Fibroblast of lung (primary cell): ENCODE measurements at regions not wholly inside any gene's neighbourhood (a gene's known extent, or its start where the extent isn't known, plus 50 kb on each side); places are given as distances from the start of the nearest gene placed in this dataset.
A peak's percentile ranks its signal among the peaks of the same experiment; 100 is the strongest.

Source experiments
- DNase-seq, 2 donors: peaks; one replicate each; pipeline versions ENCODE4 v3.0.0 to v3.0.0-alpha.2; 2010; ENCODE audit warnings: low read depth in 2 of 2
- H2AFZ ChIP-seq: 2 replicates; pipeline ENCODE4 v1.5.1; 2012; ENCODE audit warnings: low read length, control low read depth, inconsistent platforms
- H3K27ac ChIP-seq: 2 replicates; pipeline ENCODE4 v1.5.1; 2011; ENCODE audit warnings: low read length, control low read depth; ENCODE audit not compliant: insufficient read depth
- H3K27me3 ChIP-seq: 2 replicates; pipeline ENCODE4 v1.5.1; 2011; ENCODE audit warnings: mild to moderate bottlenecking, low read length; ENCODE audit not compliant: control insufficient read depth, insufficient read depth
- H3K36me3 ChIP-seq: 2 replicates; pipeline ENCODE4 v1.5.1; 2011; ENCODE audit warnings: low read length; ENCODE audit not compliant: control insufficient read depth, insufficient read depth
- H3K4me1 ChIP-seq: 2 replicates; pipeline ENCODE4 v1.5.1; 2011; ENCODE audit warnings: low read length; ENCODE audit not compliant: control insufficient read depth, insufficient read depth; ENCODE audit errors: extremely low read depth
- H3K4me2 ChIP-seq: 2 replicates; pipeline ENCODE4 v1.5.1; 2011; ENCODE audit warnings: low read length, control low read depth; ENCODE audit not compliant: insufficient read depth; ENCODE audit errors: extremely low read depth
- H3K4me3 ChIP-seq, 4 experiments: fragments of 200-600 bp in 1 of 4; sonication (generic) in 1 of 4; replicated peaks in 1 of 4; 2 replicates each; pipeline ENCODE4 v1.5.1; 2011 to 2016; ENCODE audit warnings: low read length in 4 of 4, low read depth in 3 of 4, mild to moderate bottlenecking in 3 of 4, control low read depth in 2 of 4, inconsistent platforms in 1 of 4, mixed read lengths in 1 of 4; ENCODE audit not compliant: insufficient read depth in 1 of 4; ENCODE audit errors: control extremely low read depth in 1 of 4
- H3K79me2 ChIP-seq: 2 replicates; pipeline ENCODE4 v1.5.1; 2012; ENCODE audit warnings: mild to moderate bottlenecking, low read length, inconsistent platforms; ENCODE audit not compliant: control insufficient read depth, insufficient read depth
- H3K9ac ChIP-seq: 2 replicates; pipeline ENCODE4 v1.5.1; 2011; ENCODE audit warnings: mild to moderate bottlenecking, low read length, control low read depth; ENCODE audit not compliant: insufficient read depth
- H3K9me3 ChIP-seq: 2 replicates; pipeline ENCODE4 v1.5.1; 2012; ENCODE audit warnings: low read depth, low read length; ENCODE audit not compliant: control insufficient read depth, insufficient read depth
- H4K20me1 ChIP-seq: 2 replicates; pipeline ENCODE4 v1.5.1; 2011; ENCODE audit warnings: low read length; ENCODE audit not compliant: control insufficient read depth, insufficient read depth; ENCODE audit errors: extremely low read depth
- CTCF ChIP-seq, 2 donors: IDR thresholded peaks in 1 of 2; conservative IDR thresholded peaks in 1 of 2; 1 replicate in 1 of 2; 2 replicates in 1 of 2; pipeline ENCODE4 v1.5.1; 2011 to 2012; ENCODE audit warnings: low read length in 2 of 2, control low read depth in 1 of 2, inconsistent platforms in 1 of 2, low read depth in 1 of 2, mild to moderate bottlenecking in 1 of 2
- EZH2 ChIP-seq: IDR thresholded peaks from 2 replicates; pipeline ENCODE4 v1.5.1; 2012; ENCODE audit warnings: low read length, control low read depth, mild to moderate bottlenecking; ENCODE audit errors: missing control alignments

DNA sequence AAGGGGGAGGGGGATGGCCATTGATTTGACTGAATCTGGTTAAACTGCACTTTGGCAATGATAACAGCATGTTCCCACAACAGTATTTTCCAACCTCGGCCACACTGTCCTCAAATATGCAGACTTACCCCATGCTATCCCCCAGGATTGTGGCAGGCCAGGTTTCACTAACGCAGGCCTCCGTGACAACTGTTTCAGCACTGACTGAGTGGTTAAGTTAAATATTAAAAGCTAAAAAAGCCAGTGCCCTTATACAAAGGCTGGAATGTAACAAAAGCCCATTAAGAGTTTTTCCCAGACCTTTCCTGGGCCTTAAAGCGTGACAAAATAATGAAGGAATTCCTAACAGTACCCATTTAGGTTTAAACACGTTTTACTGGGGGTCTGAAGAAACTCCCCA lies 202.9 kb downstream of the USP25 start:
- no peaks in the 10 kb centered on the region for H3K4me1 ChIP-seq
- no peak for TF ChIP-seq CTCF (conservative IDR thresholded peaks at IDR 0.05 in 1 of 2, IDR thresholded peaks at IDR 0.05 in 1 of 2; ENCODE audit: low read depth in 1 of 2, low read length in 2 of 2)
- TF ChIP-seq EZH2, result no peak
- no peaks in the 10 kb centered on the region for H3K27me3 ChIP-seq
- no peaks in the 10 kb centered on the region for H3K9me3 ChIP-seq
- DNase-seq, result peak in 1 of 2 donors; percentile 54
- no peak overlapping the region for H3K4me2 ChIP-seq
- H3K36me3 ChIP-seq, result no peaks in the 10 kb centered on the region
- no peaks in the 10 kb centered on the region for H4K20me1 ChIP-seq
- H3K79me2 ChIP-seq, result no peaks in the 10 kb centered on the region
- no peak overlapping the region for H2AFZ ChIP-seq
- no peak overlapping the region for H3K4me3 ChIP-seq
- H3K27ac ChIP-seq, result no peak overlapping the region
- no peak overlapping the region for H3K9ac ChIP-seq

DNA sequence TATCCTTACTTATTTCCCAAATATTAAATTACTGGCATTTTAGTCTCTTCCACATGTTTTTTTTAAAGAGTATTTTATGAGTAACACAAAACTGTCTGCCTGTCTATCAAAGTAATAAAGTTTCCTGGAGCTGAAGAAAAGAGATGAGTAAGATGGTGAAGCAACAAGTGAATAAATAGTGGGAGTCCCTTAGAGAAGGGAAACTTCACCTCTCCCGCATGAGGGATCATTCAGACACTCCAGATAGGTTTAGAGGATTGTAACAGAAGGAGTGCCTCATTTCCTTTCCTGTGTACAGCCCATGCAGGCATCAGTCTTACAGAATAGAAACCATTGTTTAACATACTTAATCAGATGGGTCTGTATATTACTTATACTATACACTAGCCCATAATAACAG lies 205.7 kb downstream of the USP25 start:
- no peaks in the 10 kb centered on the region for H3K27me3 ChIP-seq
- H3K9me3 ChIP-seq, result no peaks in the 10 kb centered on the region
- TF ChIP-seq CTCF (conservative IDR thresholded peaks at IDR 0.05 in 1 of 2, IDR thresholded peaks at IDR 0.05 in 1 of 2; ENCODE audit: low read depth in 1 of 2, low read length in 2 of 2) (no peak), EZH2 (no peak)
- no peaks in the 10 kb centered on the region for H3K4me1 ChIP-seq
- no peaks in the 10 kb centered on the region for H3K79me2 ChIP-seq
- no peak overlapping the region for H3K27ac ChIP-seq
- no peak overlapping the region for H2AFZ ChIP-seq
- no peak overlapping the region for H3K4me3 ChIP-seq
- H3K36me3 ChIP-seq, result no peaks in the 10 kb centered on the region
- H3K4me2 ChIP-seq, result no peak overlapping the region
- no peak overlapping the region for H3K9ac ChIP-seq
- H4K20me1 ChIP-seq, result no peaks in the 10 kb centered on the region
- no peak for DNase-seq

DNA sequence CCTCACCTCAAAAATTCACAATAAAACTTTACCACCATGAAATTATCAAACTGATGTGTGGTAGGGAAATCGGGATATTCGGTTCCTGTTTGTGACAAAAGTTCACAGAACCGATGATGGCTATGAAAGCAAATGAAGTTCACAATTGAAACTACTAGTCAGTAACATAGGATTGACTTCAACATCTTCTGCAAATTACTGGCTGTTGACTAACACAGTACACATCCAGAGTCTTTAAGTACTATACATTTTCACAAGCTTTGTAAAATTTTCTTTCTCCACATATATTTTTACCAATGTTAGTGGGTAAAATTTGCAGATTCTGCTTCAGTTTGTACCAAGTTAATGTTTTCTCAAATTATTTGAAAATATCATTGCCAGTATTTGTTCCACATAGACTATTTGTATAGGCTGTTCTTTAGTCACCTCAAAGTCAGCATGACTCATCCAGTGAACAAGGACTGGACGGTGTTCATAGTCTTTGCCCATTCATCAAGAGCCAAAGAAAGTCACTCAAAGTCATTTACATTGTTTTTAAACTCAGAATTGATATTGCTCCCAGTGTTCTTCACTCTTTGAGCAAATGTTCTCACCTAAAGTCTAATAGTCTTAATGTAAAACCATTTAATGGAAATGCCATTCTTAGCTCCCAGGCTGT lies 213.4 kb downstream of the USP25 start:
- Histone ChIP-seq H3K9me3 (no peaks in the 10 kb centered on the region), H3K4me2 (no peak overlapping the region), H3K27me3 (no peaks in the 10 kb centered on the region), H3K27ac (no peak overlapping the region), H2AFZ (no peak overlapping the region), H3K4me1 (no peaks in the 10 kb centered on the region), H3K36me3 (no peaks in the 10 kb centered on the region), H4K20me1 (no peaks in the 10 kb centered on the region), H3K9ac (no peak overlapping the region), H3K79me2 (no peaks in the 10 kb centered on the region), H3K4me3 (no peak overlapping the region)
- TF ChIP-seq CTCF (conservative IDR thresholded peaks at IDR 0.05 in 1 of 2, IDR thresholded peaks at IDR 0.05 in 1 of 2; ENCODE audit: low read depth in 1 of 2, low read length in 2 of 2) (no peak), EZH2 (no peak)
- peak; percentile 10 to 50 for DNase-seq
